K562 (cell line): ENCODE measurements at regions not wholly inside any gene's neighbourhood (a gene's known extent, or its start where the extent isn't known, plus 50 kb on each side); places are given as distances from the start of the nearest gene placed in this dataset.
"Not testable (repeated sequence)": the region's sequence is repeated elsewhere in the genome, so short reads cannot be mapped to it uniquely, and the experiment has no call there.

Experiments used
- C11orf30 ChIP-seq: fragments of 450-650 bp; IDR thresholded peaks from 2 replicates; pipeline ENCODE4 v1.6.1; 2016; ENCODE audit warnings: low read depth, mild to moderate bottlenecking
- CEBPB ChIP-seq: fragments of 450-650 bp; IDR thresholded peaks from 2 replicates; pipeline ENCODE4 v1.6.1; 2016; ENCODE audit warnings: missing genetic modification characterization, missing compliant biosample characterization
- CTBP1 ChIP-seq: fragments of 450-650 bp; IDR thresholded peaks from 2 replicates; pipeline ENCODE4 v1.6.1; 2016; ENCODE audit warnings: borderline replicate concordance
- DACH1 ChIP-seq: fragments of 450-650 bp; IDR thresholded peaks from 2 replicates; pipeline ENCODE4 v1.6.1; 2018; ENCODE audit not compliant: partially characterized antibody
- EHMT2 ChIP-seq: fragments of 450-650 bp; IDR thresholded peaks from 2 replicates; pipeline ENCODE4 v1.6.1; 2018; ENCODE audit warnings: antibody characterized with exemption
- LEF1 ChIP-seq: fragments of 450-650 bp; IDR thresholded peaks from 2 replicates; pipeline ENCODE4 v1.6.1; 2016; ENCODE audit warnings: mild to moderate bottlenecking
- NBN ChIP-seq: fragments of 450-650 bp; IDR thresholded peaks from 2 replicates; pipeline ENCODE4 v1.6.1; 2016; ENCODE audit warnings: low read depth, mild to moderate bottlenecking
- NFE2 ChIP-seq: IDR thresholded peaks from 2 replicates; pipeline ENCODE4 v1.6.1; 2014; ENCODE audit warnings: antibody characterized with exemption, low read depth
- NFE2L1 ChIP-seq: fragments of 450-650 bp; IDR thresholded peaks from 2 replicates; pipeline ENCODE4 v1.6.1; 2016; ENCODE audit warnings: missing genetic modification characterization, low read depth, mild to moderate bottlenecking, missing compliant biosample characterization, moderate library complexity, borderline replicate concordance
- NFRKB ChIP-seq: fragments of 450-650 bp; IDR thresholded peaks from 2 replicates; pipeline ENCODE4 v1.6.1; 2016; ENCODE audit warnings: low read depth
- NR4A1 ChIP-seq, 2 experiments: fragments of 250-450 bp in 1 of 2; fragments of 450-650 bp in 1 of 2; sonication (Bioruptor Pico) in 1 of 2; IDR thresholded peaks; 2 replicates each; pipeline versions ENCODE4 v1.4.0 to v1.6.1; 2016 to 2020; ENCODE audit warnings: mild to moderate bottlenecking in 2 of 2, missing compliant biosample characterization in 1 of 2, missing genetic modification characterization in 1 of 2, moderate library complexity in 1 of 2
- TEAD1 ChIP-seq, 2 experiments: fragments of 450-650 bp in 1 of 2; sonication (generic) in 1 of 2; formaldehyde crosslinking; IDR thresholded peaks; 2 replicates each; pipeline versions ENCODE4 v1.4.0 to v1.8.0; 2020 to 2022; ENCODE audit warnings: mild to moderate bottlenecking in 2 of 2, missing genetic modification reagents in 1 of 2
- TEAD4 ChIP-seq, 2 experiments: sonication (generic) in 1 of 2; formaldehyde crosslinking in 1 of 2; IDR thresholded peaks; 2 replicates each; pipeline versions ENCODE4 v1.6.1 to v1.8.0; 2012 to 2022; ENCODE audit warnings: borderline replicate concordance in 1 of 2, inconsistent platforms in 1 of 2, low read length in 1 of 2, mild to moderate bottlenecking in 1 of 2, missing genetic modification reagents in 1 of 2
- ZBTB17 ChIP-seq: fragments of 450-650 bp; formaldehyde crosslinking; IDR thresholded peaks from 2 replicates; pipeline ENCODE4 v1.4.0; 2020; ENCODE audit warnings: mild to moderate bottlenecking
- ZNF174 ChIP-seq: fragments of 250-450 bp; sonication (Bioruptor Pico); IDR thresholded peaks from 2 replicates; pipeline ENCODE4 v1.4.0; 2020; ENCODE audit warnings: mild to moderate bottlenecking
- TF ChIP-seq, protein P1 (sequence below), 2 experiments: fragments of 200-800 bp in 1 of 2; sonication (Bioruptor generic) in 1 of 2; sonication (generic) in 1 of 2; formaldehyde crosslinking in 1 of 2; IDR thresholded peaks in 1 of 2; conservative IDR thresholded peaks in 1 of 2; 2 replicates each; pipeline versions ENCODE4 v1.5.0 to v1.6.1; 2016 to 2020; ENCODE audit warnings: missing compliant biosample characterization in 1 of 2, missing genetic modification characterization in 1 of 2, missing genetic modification reagents in 1 of 2
- TF ChIP-seq, protein P2 (sequence below): fragments of 450-650 bp; IDR thresholded peaks from 2 replicates; pipeline ENCODE4 v1.6.1; 2018; ENCODE audit not compliant: partially characterized antibody
- TF ChIP-seq, protein P3 (sequence below), 2 experiments: fragments of 450-650 bp; IDR thresholded peaks; 2 replicates each; pipeline ENCODE4 v1.6.1; 2018; ENCODE audit warnings: mild to moderate bottlenecking in 2 of 2, low read depth in 1 of 2; ENCODE audit not compliant: partially characterized antibody in 2 of 2

DNA sequence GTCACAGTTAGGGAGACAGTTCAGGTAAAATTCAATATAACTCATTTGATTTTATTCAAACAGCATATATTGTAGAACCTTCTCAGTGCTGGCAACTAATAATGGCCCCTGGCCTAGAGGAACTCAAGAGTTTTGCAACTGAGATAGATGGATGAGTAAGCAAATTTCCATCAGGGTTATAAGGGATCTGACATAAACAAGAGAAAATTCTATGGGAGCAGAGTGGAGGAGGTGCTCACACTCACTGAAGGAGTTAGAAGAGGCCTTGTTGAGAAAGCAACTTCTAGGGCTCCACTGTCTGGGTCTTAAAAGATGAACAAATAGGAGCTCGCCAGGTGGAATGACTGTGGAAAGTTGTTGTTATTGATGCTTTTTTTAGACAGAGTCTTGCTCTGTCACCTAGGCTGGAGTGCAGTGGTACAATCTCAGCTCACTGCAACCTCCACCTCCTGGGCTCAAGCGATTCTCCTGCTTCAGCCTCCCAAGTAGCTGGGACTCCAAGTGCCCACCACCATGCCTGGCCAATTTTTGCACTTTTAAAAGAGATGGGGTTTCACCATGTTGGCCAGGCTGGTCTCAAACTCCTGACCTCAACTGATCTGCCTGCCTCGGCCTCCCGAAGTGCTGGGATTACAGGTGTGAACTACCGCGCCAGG lies 81.2 kb upstream of the EED start (continued):
- TF ChIP-seq, protein P1, sequence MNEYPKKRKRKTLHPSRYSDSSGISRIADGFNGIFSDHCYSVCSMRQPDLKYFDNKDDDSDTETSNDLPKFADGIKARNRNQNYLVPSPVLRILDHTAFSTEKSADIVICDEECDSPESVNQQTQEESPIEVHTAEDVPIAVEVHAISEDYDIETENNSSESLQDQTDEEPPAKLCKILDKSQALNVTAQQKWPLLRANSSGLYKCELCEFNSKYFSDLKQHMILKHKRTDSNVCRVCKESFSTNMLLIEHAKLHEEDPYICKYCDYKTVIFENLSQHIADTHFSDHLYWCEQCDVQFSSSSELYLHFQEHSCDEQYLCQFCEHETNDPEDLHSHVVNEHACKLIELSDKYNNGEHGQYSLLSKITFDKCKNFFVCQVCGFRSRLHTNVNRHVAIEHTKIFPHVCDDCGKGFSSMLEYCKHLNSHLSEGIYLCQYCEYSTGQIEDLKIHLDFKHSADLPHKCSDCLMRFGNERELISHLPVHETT (CRISPR knock-in tag; conservative IDR thresholded peaks at IDR 0.05 in 1 of 2, IDR thresholded peaks at IDR 0.05 in 1 of 2) = peak in 1 of 2 experiments; percentile 33; a peak in 1 of 4 replicates
- TF ChIP-seq CEBPB (tag) (peak; percentile 93), NFRKB (peak; percentile 76), NBN (peak; percentile 78), NFE2 (peak; percentile 98), ZNF174 (CRISPR knock-in tag) (0 out of 2 replicates have a peak, but pooled peaks have one; percentile 41), NFE2L1 (tag) (peak; percentile 94), CTBP1 (0 out of 2 replicates have a peak, but pooled peaks have one; percentile 36), C11orf30 (peak; percentile 99), NR4A1 (tag; IDR thresholded peaks at IDR 0.05) (peak; percentile 62; the same call in 1 of the 2 replicates), LEF1 (peak; percentile 62; the same call in 1 of the 2 replicates), EHMT2 (peak; percentile 73), DACH1 (peak; percentile 64), TEAD1 (CRISPR knock-in tag; IDR thresholded peaks at IDR 0.05) (peak in 1 of 2 experiments; percentile 73; a peak in 2 of 4 replicates), TEAD4 (IDR thresholded peaks at IDR 0.05; ENCODE audit: low read length) (0 out of 2 replicates have a peak, but pooled peaks have one; percentile 28), ZBTB17 (CRISPR knock-in tag) (0 out of 2 replicates have a peak, but pooled peaks have one; percentile 15)
- TF ChIP-seq, protein P2, sequence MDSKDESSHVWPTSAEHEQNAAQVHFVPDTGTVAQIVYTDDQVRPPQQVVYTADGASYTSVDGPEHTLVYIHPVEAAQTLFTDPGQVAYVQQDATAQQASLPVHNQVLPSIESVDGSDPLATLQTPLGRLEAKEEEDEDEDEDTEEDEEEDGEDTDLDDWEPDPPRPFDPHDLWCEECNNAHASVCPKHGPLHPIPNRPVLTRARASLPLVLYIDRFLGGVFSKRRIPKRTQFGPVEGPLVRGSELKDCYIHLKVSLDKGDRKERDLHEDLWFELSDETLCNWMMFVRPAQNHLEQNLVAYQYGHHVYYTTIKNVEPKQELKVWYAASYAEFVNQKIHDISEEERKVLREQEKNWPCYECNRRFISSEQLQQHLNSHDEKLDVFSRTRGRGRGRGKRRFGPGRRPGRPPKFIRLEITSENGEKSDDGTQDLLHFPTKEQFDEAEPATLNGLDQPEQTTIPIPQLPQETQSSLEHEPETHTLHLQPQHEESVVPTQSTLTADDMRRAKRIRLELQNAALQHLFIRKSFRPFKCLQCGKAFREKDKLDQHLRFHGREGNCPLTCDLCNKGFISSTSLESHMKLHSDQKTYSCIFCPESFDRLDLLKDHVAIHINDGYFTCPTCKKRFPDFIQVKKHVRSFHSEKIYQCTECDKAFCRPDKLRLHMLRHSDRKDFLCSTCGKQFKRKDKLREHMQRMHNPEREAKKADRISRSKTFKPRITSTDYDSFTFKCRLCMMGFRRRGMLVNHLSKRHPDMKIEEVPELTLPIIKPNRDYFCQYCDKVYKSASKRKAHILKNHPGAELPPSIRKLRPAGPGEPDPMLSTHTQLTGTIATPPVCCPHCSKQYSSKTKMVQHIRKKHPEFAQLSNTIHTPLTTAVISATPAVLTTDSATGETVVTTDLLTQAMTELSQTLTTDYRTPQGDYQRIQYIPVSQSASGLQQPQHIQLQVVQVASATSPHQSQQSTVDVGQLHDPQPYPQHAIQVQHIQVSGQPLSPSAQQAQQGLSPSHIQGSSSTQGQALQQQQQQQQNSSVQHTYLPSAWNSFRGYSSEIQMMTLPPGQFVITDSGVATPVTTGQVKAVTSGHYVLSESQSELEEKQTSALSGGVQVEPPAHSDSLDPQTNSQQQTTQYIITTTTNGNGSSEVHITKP = peak; percentile 98
- not testable (repeated sequence) for TF ChIP-seq NR4A1 (CRISPR knock-in tag; IDR thresholded peaks at IDR 0.05); TEAD4 (CRISPR knock-in tag; IDR thresholded peaks at IDR 0.05; ENCODE audit: borderline replicate concordance)
- TF ChIP-seq, protein P3, sequence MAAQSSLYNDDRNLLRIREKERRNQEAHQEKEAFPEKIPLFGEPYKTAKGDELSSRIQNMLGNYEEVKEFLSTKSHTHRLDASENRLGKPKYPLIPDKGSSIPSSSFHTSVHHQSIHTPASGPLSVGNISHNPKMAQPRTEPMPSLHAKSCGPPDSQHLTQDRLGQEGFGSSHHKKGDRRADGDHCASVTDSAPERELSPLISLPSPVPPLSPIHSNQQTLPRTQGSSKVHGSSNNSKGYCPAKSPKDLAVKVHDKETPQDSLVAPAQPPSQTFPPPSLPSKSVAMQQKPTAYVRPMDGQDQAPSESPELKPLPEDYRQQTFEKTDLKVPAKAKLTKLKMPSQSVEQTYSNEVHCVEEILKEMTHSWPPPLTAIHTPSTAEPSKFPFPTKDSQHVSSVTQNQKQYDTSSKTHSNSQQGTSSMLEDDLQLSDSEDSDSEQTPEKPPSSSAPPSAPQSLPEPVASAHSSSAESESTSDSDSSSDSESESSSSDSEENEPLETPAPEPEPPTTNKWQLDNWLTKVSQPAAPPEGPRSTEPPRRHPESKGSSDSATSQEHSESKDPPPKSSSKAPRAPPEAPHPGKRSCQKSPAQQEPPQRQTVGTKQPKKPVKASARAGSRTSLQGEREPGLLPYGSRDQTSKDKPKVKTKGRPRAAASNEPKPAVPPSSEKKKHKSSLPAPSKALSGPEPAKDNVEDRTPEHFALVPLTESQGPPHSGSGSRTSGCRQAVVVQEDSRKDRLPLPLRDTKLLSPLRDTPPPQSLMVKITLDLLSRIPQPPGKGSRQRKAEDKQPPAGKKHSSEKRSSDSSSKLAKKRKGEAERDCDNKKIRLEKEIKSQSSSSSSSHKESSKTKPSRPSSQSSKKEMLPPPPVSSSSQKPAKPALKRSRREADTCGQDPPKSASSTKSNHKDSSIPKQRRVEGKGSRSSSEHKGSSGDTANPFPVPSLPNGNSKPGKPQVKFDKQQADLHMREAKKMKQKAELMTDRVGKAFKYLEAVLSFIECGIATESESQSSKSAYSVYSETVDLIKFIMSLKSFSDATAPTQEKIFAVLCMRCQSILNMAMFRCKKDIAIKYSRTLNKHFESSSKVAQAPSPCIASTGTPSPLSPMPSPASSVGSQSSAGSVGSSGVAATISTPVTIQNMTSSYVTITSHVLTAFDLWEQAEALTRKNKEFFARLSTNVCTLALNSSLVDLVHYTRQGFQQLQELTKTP (IDR thresholded peaks at IDR 0.05; ENCODE audit: low read depth in 1 of 2, partially characterized antibody in 2 of 2) = peak; percentile 25 to 35
